Osteocyte (in vitro differentiated cells): ENCODE measurements at regions not wholly inside any gene's neighbourhood (a gene's known extent, or its start where the extent isn't known, plus 50 kb on each side); places are given as distances from the start of the nearest gene placed in this dataset.
"Not testable (repeated sequence)": the region's sequence is repeated elsewhere in the genome, so short reads cannot be mapped to it uniquely, and the experiment has no call there.

Experiments
- DNase-seq: peaks from one replicate; pipeline ENCODE4 v3.0.0; 2021; ENCODE audit warnings: mixed read lengths; ENCODE audit not compliant: unreplicated experiment; ENCODE audit errors: extremely low spot score
- H3K27ac Mint-ChIP-seq: one replicate; pipeline ENCODE4 v1.8.0; 2021; ENCODE audit warnings: mild to moderate bottlenecking, mixed read lengths; ENCODE audit not compliant: unreplicated experiment
- H3K27me3 Mint-ChIP-seq: one replicate; pipeline ENCODE4 v1.8.0; 2021; ENCODE audit warnings: mixed read lengths; ENCODE audit not compliant: unreplicated experiment
- H3K36me3 Mint-ChIP-seq: one replicate; pipeline ENCODE4 v1.8.0; 2021; ENCODE audit warnings: mixed read lengths; ENCODE audit not compliant: unreplicated experiment
- H3K4me1 Mint-ChIP-seq: one replicate; pipeline ENCODE4 v1.8.0; 2021; ENCODE audit warnings: mixed read lengths; ENCODE audit not compliant: unreplicated experiment
- H3K4me3 Mint-ChIP-seq: one replicate; pipeline ENCODE4 v1.8.0; 2021; ENCODE audit warnings: mild to moderate bottlenecking, moderate library complexity, mixed read lengths; ENCODE audit not compliant: unreplicated experiment
- H3K9me3 Mint-ChIP-seq: one replicate; pipeline ENCODE4 v1.8.0; 2021; ENCODE audit warnings: mixed read lengths; ENCODE audit not compliant: unreplicated experiment
- TF ChIP-seq, protein P1 (sequence below): fragments of 200-600 bp; sonication (generic); IDR thresholded peaks from 2 replicates; pipeline ENCODE4 v1.5.0; 2021; ENCODE audit warnings: antibody characterized with exemption, mild to moderate bottlenecking, moderate library complexity

DNA sequence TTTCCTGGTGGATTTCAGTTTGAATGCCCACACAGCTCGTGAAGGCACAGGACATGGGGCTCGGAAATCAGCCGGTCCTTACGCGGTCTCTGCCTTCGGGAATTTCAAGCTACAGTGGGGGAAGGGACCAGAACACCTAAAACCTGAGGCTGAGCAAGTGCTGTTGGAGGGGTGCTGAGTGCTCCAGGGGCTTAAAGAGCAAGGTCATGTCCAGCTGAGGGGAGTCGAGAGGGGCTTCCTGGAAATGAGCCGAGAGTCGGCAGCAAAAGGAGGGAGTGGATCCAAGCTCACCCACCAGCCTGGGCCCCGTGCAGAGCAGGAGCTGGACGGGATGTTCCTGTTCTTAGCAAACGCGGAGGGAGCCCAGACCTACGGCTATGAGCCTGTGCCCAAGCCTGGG is 73.2 kb upstream of the RPL38 start:
- DNase-seq: no peak
- Mint-ChIP-seq H3K36me3 (no peaks in the 10 kb centered on the region), H3K27me3 (no peaks in the 10 kb centered on the region), H3K4me1 (no peaks in the 10 kb centered on the region), H3K9me3 (no peaks in the 10 kb centered on the region), H3K4me3 (no peak overlapping the region), H3K27ac (no peak overlapping the region)
- TF ChIP-seq, protein P1, sequence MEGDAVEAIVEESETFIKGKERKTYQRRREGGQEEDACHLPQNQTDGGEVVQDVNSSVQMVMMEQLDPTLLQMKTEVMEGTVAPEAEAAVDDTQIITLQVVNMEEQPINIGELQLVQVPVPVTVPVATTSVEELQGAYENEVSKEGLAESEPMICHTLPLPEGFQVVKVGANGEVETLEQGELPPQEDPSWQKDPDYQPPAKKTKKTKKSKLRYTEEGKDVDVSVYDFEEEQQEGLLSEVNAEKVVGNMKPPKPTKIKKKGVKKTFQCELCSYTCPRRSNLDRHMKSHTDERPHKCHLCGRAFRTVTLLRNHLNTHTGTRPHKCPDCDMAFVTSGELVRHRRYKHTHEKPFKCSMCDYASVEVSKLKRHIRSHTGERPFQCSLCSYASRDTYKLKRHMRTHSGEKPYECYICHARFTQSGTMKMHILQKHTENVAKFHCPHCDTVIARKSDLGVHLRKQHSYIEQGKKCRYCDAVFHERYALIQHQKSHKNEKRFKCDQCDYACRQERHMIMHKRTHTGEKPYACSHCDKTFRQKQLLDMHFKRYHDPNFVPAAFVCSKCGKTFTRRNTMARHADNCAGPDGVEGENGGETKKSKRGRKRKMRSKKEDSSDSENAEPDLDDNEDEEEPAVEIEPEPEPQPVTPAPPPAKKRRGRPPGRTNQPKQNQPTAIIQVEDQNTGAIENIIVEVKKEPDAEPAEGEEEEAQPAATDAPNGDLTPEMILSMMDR: no peak

DNA sequence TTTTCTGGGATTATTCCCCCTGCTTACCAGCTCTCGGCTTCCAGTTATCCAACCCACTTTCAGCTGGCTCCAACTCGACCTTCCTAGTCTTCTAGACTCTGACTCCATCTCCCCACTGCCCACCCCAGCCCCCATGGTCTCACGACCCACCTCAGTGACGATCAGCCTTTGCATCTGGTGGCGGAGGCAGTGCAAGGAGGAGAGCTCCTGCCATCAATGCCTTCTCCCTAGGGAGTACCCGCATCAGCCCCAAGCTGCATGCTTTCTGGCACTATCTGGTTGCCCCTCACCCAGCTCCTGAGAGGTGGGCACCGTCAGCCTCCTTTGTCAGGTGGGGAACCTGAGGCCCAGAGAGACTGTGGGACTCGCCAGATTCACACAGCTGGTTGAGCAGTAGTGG is 72.6 kb upstream of the RPL38 start:
- no peaks in the 10 kb centered on the region for H3K9me3 Mint-ChIP-seq
- no peak overlapping the region for H3K27ac Mint-ChIP-seq
- H3K4me3 Mint-ChIP-seq: no peak overlapping the region
- DNase-seq: no peak
- H3K36me3 Mint-ChIP-seq: no peaks in the 10 kb centered on the region
- TF ChIP-seq, protein P1: no peak
- no peaks in the 10 kb centered on the region for H3K4me1 Mint-ChIP-seq
- H3K27me3 Mint-ChIP-seq: no peaks in the 10 kb centered on the region

DNA sequence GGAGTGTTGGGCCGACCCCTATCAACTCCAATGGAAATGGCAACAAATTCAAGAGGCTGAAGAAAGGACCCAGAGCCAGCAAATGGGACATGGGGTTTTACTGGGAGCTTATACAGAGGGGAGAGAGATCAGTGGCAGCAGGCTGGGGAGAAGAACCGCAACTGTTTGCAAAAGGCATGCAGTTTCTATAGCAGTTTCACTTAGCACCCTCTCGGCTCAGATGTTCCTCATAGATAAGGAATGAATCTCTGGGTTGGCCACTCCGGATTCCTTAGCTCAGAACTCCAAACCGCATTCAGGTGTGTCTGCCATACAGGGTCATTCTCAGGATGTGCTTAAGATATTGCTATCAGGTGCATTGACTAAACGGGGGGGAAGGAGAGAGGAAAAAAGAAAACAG is 71.1 kb upstream of the RPL38 start:
- no peak overlapping the region for H3K27ac Mint-ChIP-seq
- no peak overlapping the region for H3K4me3 Mint-ChIP-seq
- H3K4me1 Mint-ChIP-seq: no peaks in the 10 kb centered on the region
- TF ChIP-seq, protein P1: no peak
- DNase-seq: no peak
- no peaks in the 10 kb centered on the region for H3K36me3 Mint-ChIP-seq
- H3K27me3 Mint-ChIP-seq: peaks cover 7% of the 10 kb centered on the region
- no peaks in the 10 kb centered on the region for H3K9me3 Mint-ChIP-seq

DNA sequence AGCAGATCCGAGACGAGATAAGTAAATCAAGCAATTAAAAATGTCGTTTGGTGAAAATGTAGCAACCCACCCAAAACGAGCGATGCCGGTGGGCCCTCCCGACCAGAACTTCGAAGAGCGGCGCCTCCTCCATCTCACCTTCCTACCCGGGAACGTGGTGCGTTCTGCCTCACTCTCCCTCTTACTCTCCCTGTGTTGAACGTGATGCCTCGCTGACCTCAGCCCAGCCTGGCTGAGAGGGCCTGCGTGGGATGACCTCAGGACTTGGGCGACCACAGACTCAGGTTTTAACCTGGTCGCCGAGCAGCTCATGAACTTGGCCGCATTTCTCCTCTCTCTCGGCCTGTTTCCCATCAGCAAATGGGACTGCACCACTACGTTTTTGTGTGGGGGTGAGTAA is 69.7 kb upstream of the RPL38 start:
- Mint-ChIP-seq H3K4me3 (no peak overlapping the region), H3K9me3 (no peaks in the 10 kb centered on the region), H3K36me3 (no peaks in the 10 kb centered on the region), H3K4me1 (no peaks in the 10 kb centered on the region), H3K27me3 (peaks cover 8% of the 10 kb centered on the region), H3K27ac (no peak overlapping the region)
- TF ChIP-seq, protein P1: no peak
- DNase-seq: no peak

DNA sequence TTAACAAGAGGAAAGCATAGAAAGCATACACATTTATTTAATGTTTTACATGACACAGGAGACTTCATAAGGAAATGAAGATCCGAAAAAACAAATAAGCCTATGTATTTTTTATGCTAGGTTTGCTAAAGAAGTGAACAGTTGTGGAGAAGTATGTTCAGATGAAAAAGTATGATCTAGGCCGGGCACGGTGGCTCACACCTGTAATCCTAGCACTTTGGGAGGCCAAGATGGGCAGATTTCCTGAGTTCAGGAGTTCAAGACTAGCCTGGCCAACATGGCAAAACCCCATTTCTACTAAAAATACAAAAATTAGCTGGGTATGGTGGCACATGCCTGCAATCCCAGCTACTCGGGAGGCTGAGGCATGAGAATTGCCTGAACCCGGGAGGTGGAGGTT is 69.2 kb upstream of the RPL38 start:
- not testable (repeated sequence) for H3K36me3 Mint-ChIP-seq, H3K27ac Mint-ChIP-seq, H3K9me3 Mint-ChIP-seq, DNase-seq, H3K4me1 Mint-ChIP-seq, H3K4me3 Mint-ChIP-seq, H3K27me3 Mint-ChIP-seq

DNA sequence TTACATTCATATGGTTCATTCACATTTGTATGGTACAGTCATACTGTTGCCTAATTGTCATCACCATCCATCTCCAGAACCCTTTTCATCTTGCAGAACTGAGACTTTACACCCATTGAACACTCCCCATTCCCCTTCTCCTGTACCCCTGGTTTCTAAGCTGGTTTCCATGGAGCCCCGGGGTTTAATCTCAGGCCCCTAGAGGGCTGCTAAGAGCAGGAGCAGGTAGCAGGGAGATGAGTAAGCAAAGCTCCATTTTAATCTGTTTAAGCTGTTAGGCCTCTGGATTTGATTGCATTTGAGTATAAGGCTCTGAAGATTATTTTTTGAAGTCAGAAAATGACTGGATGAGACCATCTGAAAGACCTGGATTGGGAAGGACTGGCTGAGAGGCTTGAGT is 68.5 kb upstream of the RPL38 start:
- H3K9me3 Mint-ChIP-seq: peaks cover under 1% of the 10 kb centered on the region
- TF ChIP-seq, protein P1: no peak
- no peaks in the 10 kb centered on the region for H3K36me3 Mint-ChIP-seq
- H3K27ac Mint-ChIP-seq: no peak overlapping the region
- H3K4me3 Mint-ChIP-seq: no peak overlapping the region
- no peaks in the 10 kb centered on the region for H3K4me1 Mint-ChIP-seq
- DNase-seq: no peak
- H3K27me3 Mint-ChIP-seq: peaks cover 8% of the 10 kb centered on the region
